Uterus (tissue), 3 donors: ENCODE measurements at regions not wholly inside any gene's neighbourhood (a gene's known extent, or its start where the extent isn't known, plus 50 kb on each side); places are given as distances from the start of the nearest gene placed in this dataset.

ENCODE experiments used
- DNase-seq, 2 donors: peaks; one replicate each; pipeline ENCODE4 v3.0.0-alpha.2; 2019 to 2020
- H3K27ac ChIP-seq, 2 donors: fragments of 200-600 bp; sonication (generic); 1 replicate in 1 of 2; 2 replicates in 1 of 2; pipeline ENCODE4 v1.5.1; 2016 to 2018
- H3K27me3 ChIP-seq, 2 donors: fragments of 200-600 bp; sonication (generic); one replicate each; pipeline ENCODE4 v1.5.1; 2018 to 2019; ENCODE audit warnings: control low read depth in 1 of 2
- H3K36me3 ChIP-seq, 2 donors: fragments of 200-600 bp; sonication (generic); one replicate each; pipeline ENCODE4 v1.5.1; 2019; ENCODE audit warnings: control low read depth in 1 of 2
- H3K4me1 ChIP-seq, 2 donors: fragments of 200-600 bp; sonication (generic); one replicate each; pipeline ENCODE4 v1.5.1; 2018 to 2019; ENCODE audit warnings: control low read depth in 1 of 2
- H3K4me3 ChIP-seq, 2 donors: fragments of 200-600 bp; sonication (generic); 1 replicate in 1 of 2; 2 replicates in 1 of 2; pipeline ENCODE4 v1.5.1; 2018 to 2019; ENCODE audit warnings: mild to moderate bottlenecking in 1 of 2
- H3K9me3 ChIP-seq, 2 donors: fragments of 200-600 bp; sonication (generic); one replicate each; pipeline ENCODE4 v1.5.1; 2019; ENCODE audit warnings: control low read depth in 1 of 2
- CTCF ChIP-seq, 4 experiments: fragments of 200-600 bp in 2 of 4; fragments of 450-650 bp in 2 of 4; sonication (generic) in 2 of 4; IDR thresholded peaks; one replicate each; pipeline ENCODE4 v1.5.1; 2016 to 2019; ENCODE audit warnings: antibody characterized with exemption in 4 of 4, mild to moderate bottlenecking in 2 of 4, moderate library complexity in 1 of 4
- POLR2A ChIP-seq, 2 donors: fragments of 450-650 bp; IDR thresholded peaks; one replicate each; pipeline ENCODE4 v1.6.1; 2016; ENCODE audit warnings: antibody characterized with exemption in 2 of 2, mild to moderate bottlenecking in 1 of 2, moderate library complexity in 1 of 2
- intact Hi-C: fragments of 100-400 bp; cut with DNase I; formaldehyde crosslinking; loops from one replicate; pipeline ENCODE4 v1.15.1; 2023; ENCODE audit warnings: low total_unique reads
- donor health status: DM: yes; HTN: yes; CAD: no.

GRCh38 chr14:27557445-27557844 lies 959.6 kb upstream of the NOVA1 start:
- no peaks in the 10 kb centered on the region for H3K4me1 ChIP-seq
- no peaks in the 10 kb centered on the region for H3K9me3 ChIP-seq
- H3K27ac ChIP-seq, result no peak overlapping the region
- DNase-seq, result no peak
- intact Hi-C loops, result no loop called here
- TF ChIP-seq CTCF (IDR thresholded peaks at IDR 0.05) (no peak), POLR2A (IDR thresholded peaks at IDR 0.05) (no peak)
- H3K4me3 ChIP-seq, result no peak overlapping the region
- no peaks in the 10 kb centered on the region for H3K27me3 ChIP-seq
- H3K36me3 ChIP-seq, result no peaks in the 10 kb centered on the region

- no peak for DNase-seq
- TF ChIP-seq CTCF (IDR thresholded peaks at IDR 0.05), result no peak
- no peak for TF ChIP-seq POLR2A (IDR thresholded peaks at IDR 0.05)
- H3K4me1 ChIP-seq, result no peaks in the 10 kb centered on the region
- no peaks in the 10 kb centered on the region for H3K36me3 ChIP-seq
- no peaks in the 10 kb centered on the region for H3K9me3 ChIP-seq
- intact Hi-C loops, result no loop called here
- H3K27me3 ChIP-seq, result no peaks in the 10 kb centered on the region
- H3K4me3 ChIP-seq, result no peak overlapping the region
- no peak overlapping the region for H3K27ac ChIP-seq
Measured at GRCh38 chr14:27559848-27560247, 962.0 kb upstream of the NOVA1 start.

- H3K4me3 ChIP-seq, result no peak overlapping the region
- H3K27ac ChIP-seq, result no peak overlapping the region
- no peak for DNase-seq
- no peaks in the 10 kb centered on the region for H3K4me1 ChIP-seq
- intact Hi-C loops, result no loop called here
- H3K36me3 ChIP-seq, result no peaks in the 10 kb centered on the region
- no peaks in the 10 kb centered on the region for H3K9me3 ChIP-seq
- H3K27me3 ChIP-seq, result no peaks in the 10 kb centered on the region
- TF ChIP-seq CTCF (IDR thresholded peaks at IDR 0.05), result no peak
- TF ChIP-seq POLR2A (IDR thresholded peaks at IDR 0.05), result no peak
Measured at GRCh38 chr14:27566843-27567382, 969.1 kb upstream of the NOVA1 start.

GRCh38 chr14:27573018-27573417 lies 975.2 kb upstream of the NOVA1 start:
- Histone ChIP-seq H3K4me3 (no peak overlapping the region), H3K9me3 (no peaks in the 10 kb centered on the region), H3K27me3 (no peaks in the 10 kb centered on the region), H3K36me3 (no peaks in the 10 kb centered on the region), H3K4me1 (no peaks in the 10 kb centered on the region), H3K27ac (no peak overlapping the region)
- no peak for DNase-seq
- intact Hi-C loops, result no loop called here
- no peak for TF ChIP-seq CTCF (IDR thresholded peaks at IDR 0.05)
- no peak for TF ChIP-seq POLR2A (IDR thresholded peaks at IDR 0.05)

GRCh38 chr14:27587103-27587502 lies 989.3 kb upstream of the NOVA1 start:
- H3K27me3 ChIP-seq, result no peaks in the 10 kb centered on the region
- intact Hi-C loops, result no loop called here
- no peak for TF ChIP-seq CTCF (IDR thresholded peaks at IDR 0.05)
- no peak for TF ChIP-seq POLR2A (IDR thresholded peaks at IDR 0.05)

More at GRCh38 chr14:27587103-27587502, 989.3 kb upstream of the NOVA1 start:
- no peak for DNase-seq
- H3K36me3 ChIP-seq, result no peaks in the 10 kb centered on the region
- H3K4me3 ChIP-seq, result no peak overlapping the region
- no peaks in the 10 kb centered on the region for H3K9me3 ChIP-seq
- no peaks in the 10 kb centered on the region for H3K4me1 ChIP-seq
- H3K27ac ChIP-seq, result no peak overlapping the region
